ENCODE measurements at regions not wholly inside any gene's neighbourhood (a gene's known extent, or its start where the extent isn't known, plus 50 kb on each side); places are given as distances from the start of the nearest gene placed in this dataset.

DNA sequence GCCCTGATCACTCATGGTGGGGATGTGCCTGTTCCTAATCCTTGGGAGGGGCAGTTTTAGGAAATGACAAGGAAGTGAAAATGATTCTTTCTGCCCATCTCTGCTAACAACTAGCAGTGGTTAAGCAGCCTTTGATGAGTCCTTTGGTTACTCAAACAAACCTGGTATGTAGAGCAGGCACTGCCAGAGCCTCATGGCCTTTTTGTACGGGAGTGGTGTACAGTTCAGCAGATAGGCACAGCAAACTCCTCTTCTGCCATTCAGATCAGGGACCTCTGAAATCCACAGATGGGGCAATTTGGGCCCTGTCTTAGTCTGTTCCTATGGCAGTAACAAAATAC, 66.2 kb downstream of the FZD4 start:
- no peaks in the 10 kb centered on the region for H3K27me3 ChIP-seq
- H3K9me3 ChIP-seq = no peaks in the 10 kb centered on the region
- H3K4me1 ChIP-seq = peaks cover 0 to 5% of the 10 kb centered on the region in 2 donors
- no peak overlapping the region for H3K27ac ChIP-seq
- H3K4me3 ChIP-seq = no peak overlapping the region
- TF ChIP-seq, protein P1, sequence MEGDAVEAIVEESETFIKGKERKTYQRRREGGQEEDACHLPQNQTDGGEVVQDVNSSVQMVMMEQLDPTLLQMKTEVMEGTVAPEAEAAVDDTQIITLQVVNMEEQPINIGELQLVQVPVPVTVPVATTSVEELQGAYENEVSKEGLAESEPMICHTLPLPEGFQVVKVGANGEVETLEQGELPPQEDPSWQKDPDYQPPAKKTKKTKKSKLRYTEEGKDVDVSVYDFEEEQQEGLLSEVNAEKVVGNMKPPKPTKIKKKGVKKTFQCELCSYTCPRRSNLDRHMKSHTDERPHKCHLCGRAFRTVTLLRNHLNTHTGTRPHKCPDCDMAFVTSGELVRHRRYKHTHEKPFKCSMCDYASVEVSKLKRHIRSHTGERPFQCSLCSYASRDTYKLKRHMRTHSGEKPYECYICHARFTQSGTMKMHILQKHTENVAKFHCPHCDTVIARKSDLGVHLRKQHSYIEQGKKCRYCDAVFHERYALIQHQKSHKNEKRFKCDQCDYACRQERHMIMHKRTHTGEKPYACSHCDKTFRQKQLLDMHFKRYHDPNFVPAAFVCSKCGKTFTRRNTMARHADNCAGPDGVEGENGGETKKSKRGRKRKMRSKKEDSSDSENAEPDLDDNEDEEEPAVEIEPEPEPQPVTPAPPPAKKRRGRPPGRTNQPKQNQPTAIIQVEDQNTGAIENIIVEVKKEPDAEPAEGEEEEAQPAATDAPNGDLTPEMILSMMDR (IDR thresholded peaks at IDR 0.05) = no peak
- DNase-seq (ENCODE audit: low spot score) = no peak
- no peaks in the 10 kb centered on the region for H3K36me3 ChIP-seq

DNA sequence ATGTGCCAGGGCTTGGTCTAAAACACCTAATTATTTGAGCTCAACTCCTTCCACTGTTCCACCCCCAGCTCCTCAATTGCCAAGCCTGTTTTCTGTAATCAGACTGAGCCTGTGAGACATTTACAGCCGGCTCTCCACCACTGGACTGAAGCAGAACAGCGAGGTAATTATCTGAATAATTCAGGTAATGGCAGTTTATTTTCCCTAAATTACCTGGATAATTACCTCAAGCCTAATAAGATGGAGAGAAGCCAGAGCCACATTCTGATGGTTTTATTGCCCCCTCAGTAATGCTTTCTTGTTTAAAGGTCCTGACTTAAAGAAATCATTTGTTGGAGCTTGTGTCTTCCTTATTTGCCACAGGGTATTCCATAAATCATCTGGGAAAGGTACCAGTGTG, 64.2 kb downstream of the FZD4 start:
- TF ChIP-seq, protein P1 (IDR thresholded peaks at IDR 0.05) = no peak
- no peaks in the 10 kb centered on the region for H3K27me3 ChIP-seq
- DNase-seq (ENCODE audit: low spot score) = no peak

DNA sequence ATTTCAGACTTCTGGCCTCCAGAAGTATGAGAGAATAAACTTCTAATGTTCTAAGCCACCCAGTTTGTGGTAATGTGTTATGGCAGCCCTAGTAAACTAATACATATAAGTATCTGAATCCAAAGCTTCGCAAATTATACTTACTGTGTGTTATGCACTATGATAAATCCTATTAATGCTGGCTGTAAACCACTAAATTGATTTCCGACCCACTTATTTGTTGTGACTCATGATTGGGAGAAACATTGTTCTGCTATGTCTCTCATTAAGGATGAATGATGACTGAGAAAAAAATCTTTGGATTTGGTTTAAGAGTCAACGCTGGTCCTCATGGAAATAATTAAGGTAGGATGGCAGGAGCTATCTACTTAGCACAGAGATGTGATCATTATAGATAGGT, 62.0 kb downstream of the FZD4 start:
- Histone ChIP-seq H3K36me3 (no peaks in the 10 kb centered on the region), H3K27me3 (no peaks in the 10 kb centered on the region), H3K4me3 (no peak overlapping the region), H3K27ac (no peak overlapping the region), H3K9me3 (no peaks in the 10 kb centered on the region), H3K4me1 (peaks cover 0 to 5% of the 10 kb centered on the region in 2 donors)
- TF ChIP-seq, protein P1 (IDR thresholded peaks at IDR 0.05) = no peak
- DNase-seq (ENCODE audit: low spot score) = no peak

More for the DNA sequence above, 64.2 kb downstream of the FZD4 start:
- Histone ChIP-seq H3K36me3 (no peaks in the 10 kb centered on the region), H3K4me3 (no peak overlapping the region), H3K27ac (no peak overlapping the region), H3K9me3 (no peaks in the 10 kb centered on the region), H3K4me1 (peaks cover 0 to 5% of the 10 kb centered on the region in 2 donors)

All from right atrium auricular region (tissue), 2 donors.